ENCODE measurements at regions not wholly inside any gene's neighbourhood (a gene's known extent, or its start where the extent isn't known, plus 50 kb on each side); places are given as distances from the start of the nearest gene placed in this dataset.

GRCh38 chr7:46396481-46396880 lies 475.4 kb upstream of the IGFBP3 start:
- TF ChIP-seq CTCF (IDR thresholded peaks at IDR 0.05) = no peak
- no peak for TF ChIP-seq EZH2phosphoT487 (IDR thresholded peaks at IDR 0.05)
- no peak for TF ChIP-seq EZH2 (IDR thresholded peaks at IDR 0.05)
